GM12891 (cell line): ENCODE measurements at regions not wholly inside any gene's neighbourhood (a gene's known extent, or its start where the extent isn't known, plus 50 kb on each side); places are given as distances from the start of the nearest gene placed in this dataset.

Source experiments
- PAX5 ChIP-seq: IDR thresholded peaks from 2 replicates; pipeline ENCODE4 v1.6.1; 2011; ENCODE audit warnings: low read length, moderate library complexity, mild to moderate bottlenecking; ENCODE audit not compliant: insufficient read depth, severe bottlenecking
- POLR2A ChIP-seq: IDR thresholded peaks from 2 replicates; pipeline ENCODE4 v1.6.1; 2011; ENCODE audit warnings: low read depth, low read length, control low read depth
- POLR2AphosphoS5 ChIP-seq: IDR thresholded peaks from 2 replicates; pipeline ENCODE4 v1.6.1; 2011; ENCODE audit warnings: low read depth, low read length, control low read depth
- POU2F2 ChIP-seq: IDR thresholded peaks from 2 replicates; pipeline ENCODE4 v1.6.1; 2011; ENCODE audit warnings: low read depth, mild to moderate bottlenecking, control low read depth, low read length, moderate library complexity
- SPI1 ChIP-seq: IDR thresholded peaks from 2 replicates; pipeline ENCODE4 v1.6.1; 2011; ENCODE audit warnings: low read depth, low read length, control low read depth
- TAF1 ChIP-seq: IDR thresholded peaks from 2 replicates; pipeline ENCODE4 v1.6.1; 2011; ENCODE audit warnings: low read depth, low read length, control low read depth

DNA sequence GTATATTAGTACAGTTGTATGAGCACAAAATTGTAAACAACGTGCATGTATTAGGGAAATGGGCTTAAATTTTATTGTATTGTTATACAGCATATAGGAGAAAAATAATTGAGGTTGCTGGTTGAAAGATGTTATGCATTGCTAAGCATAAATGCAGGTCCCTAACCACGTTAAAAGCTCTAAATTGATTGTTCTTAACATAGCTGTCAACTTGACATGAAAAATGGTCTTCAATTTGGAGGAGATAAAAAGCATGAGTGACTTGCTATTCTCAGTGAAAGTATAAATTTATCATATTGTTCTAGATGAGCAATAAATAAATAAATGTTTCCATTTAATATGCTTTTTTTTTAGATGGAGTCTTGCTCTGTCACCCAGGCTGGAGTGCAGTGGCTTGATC is 506.6 kb upstream of the ATXN7L3B start:
- no peak for TF ChIP-seq POLR2A
- no peak for TF ChIP-seq POLR2AphosphoS5
- TF ChIP-seq TAF1: no peak
- TF ChIP-seq POU2F2: no peak
- no peak for TF ChIP-seq SPI1
- no peak for TF ChIP-seq PAX5
